ENCODE measurements at regions not wholly inside any gene's neighbourhood (a gene's known extent, or its start where the extent isn't known, plus 50 kb on each side); places are given as distances from the start of the nearest gene placed in this dataset.

DNA sequence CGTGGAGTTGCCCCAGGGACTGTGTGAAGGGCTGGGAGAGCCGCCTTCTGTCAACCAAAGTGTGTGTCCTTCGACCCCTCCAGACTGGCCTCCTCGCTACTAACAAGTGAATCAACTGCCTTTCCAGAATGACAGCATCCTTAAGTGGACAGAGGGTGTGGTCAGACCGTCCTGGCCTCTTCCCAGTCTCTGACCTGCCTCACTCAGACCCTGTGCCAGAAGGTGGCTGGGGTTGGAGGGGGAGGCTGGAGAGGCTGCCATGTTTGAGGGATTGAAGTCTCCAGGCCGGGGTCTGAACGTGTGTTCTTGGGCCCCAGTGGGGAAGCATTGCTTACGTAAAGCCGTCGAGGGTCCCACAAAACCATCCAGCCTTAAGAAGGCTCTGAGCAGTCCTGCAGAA, 389.3 kb upstream of the IRX4 start:
- no peaks in the 10 kb centered on the region for H3K4me1 Mint-ChIP-seq
- no peaks in the 10 kb centered on the region for H3K36me3 Mint-ChIP-seq (ENCODE audit: low read depth)
- H3K4me3 Mint-ChIP-seq: no peak overlapping the region
- peaks cover 36% of the 10 kb centered on the region for H3K27me3 Mint-ChIP-seq
- no peak overlapping the region for H3K27ac Mint-ChIP-seq
- ATAC-seq (no peak), DNase-seq (no peak)
- H3K9me3 ChIP-seq (ENCODE audit: control insufficient read depth, low read length, poor library complexity, severe bottlenecking): no peaks in the 10 kb centered on the region

DNA sequence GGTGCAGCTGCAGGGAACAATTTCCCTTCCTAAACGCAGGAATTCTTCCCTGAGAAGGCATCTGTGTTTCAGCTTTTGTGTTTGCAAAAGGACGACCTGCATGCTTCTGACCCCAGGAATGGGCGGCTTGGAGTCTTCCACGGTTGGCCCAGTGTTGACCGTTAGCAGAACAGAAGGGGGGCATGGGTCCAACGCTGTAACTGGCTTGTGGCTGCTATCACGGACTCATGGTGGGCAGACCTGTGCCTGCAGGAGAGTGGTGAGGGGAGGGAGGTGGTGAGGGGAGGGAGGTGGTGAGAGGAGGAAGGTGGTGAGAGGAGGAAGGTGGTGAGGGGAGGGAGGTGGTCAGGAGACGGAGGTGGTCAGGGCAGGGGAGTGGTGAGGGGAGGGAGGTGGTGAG, 388.6 kb upstream of the IRX4 start:
- ATAC-seq (no peak), DNase-seq (no peak)
- Mint-ChIP-seq H3K36me3 (ENCODE audit: low read depth) (no peaks in the 10 kb centered on the region), H3K4me1 (no peaks in the 10 kb centered on the region), H3K27ac (no peak overlapping the region), H3K27me3 (peaks cover 39% of the 10 kb centered on the region), H3K4me3 (no peak overlapping the region)
- no peaks in the 10 kb centered on the region for H3K9me3 ChIP-seq (ENCODE audit: control insufficient read depth, low read length, poor library complexity, severe bottlenecking)

DNA sequence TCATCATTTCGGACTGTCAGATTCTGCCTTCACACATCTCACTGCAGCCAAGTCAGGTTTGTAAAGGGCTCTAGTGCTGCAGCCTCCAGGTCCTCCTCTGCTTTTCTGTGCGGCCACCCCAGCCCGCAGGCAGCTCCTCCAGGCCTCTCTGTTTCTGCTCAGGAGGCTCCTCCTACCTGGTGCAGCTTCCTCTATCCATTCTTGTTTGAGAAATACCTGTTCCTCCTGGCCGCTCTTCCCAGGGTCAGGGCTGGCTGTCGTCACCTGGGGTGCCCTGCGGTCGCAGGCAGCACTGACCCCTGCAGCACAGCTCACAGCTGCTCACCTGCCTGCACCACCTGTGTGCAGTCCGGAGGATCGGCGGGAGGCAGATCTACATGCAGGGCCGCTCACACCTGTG, 387.7 kb upstream of the IRX4 start:
- Mint-ChIP-seq H3K4me1 (no peaks in the 10 kb centered on the region), H3K27me3 (peaks cover 36% of the 10 kb centered on the region), H3K27ac (no peak overlapping the region), H3K36me3 (ENCODE audit: low read depth) (no peaks in the 10 kb centered on the region), H3K4me3 (no peak overlapping the region)
- ATAC-seq (no peak), DNase-seq (no peak)
- H3K9me3 ChIP-seq (ENCODE audit: control insufficient read depth, low read length, poor library complexity, severe bottlenecking): no peaks in the 10 kb centered on the region

DNA sequence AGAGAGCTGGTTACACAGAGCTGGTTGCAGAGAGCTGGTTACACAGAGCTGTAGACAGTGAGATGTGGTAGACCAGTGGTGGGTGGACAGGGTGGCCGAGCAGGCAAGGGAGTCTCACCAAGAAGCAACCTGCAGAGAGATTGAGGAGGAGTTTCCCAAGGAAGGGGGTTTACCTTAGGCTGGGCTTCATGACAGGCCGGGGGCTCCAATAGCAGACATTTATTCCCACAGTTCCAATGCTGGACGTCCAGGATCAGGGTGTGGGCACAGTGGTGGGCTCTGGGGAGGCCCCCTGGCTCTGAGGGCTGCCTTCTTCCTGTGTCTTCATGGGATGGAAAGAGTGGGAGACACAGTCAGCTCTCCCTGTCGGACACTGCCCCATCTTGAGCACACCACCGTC, 386.9 kb upstream of the IRX4 start:
- ATAC-seq (no peak), DNase-seq (no peak)
- Mint-ChIP-seq H3K27me3 (peaks cover 32% of the 10 kb centered on the region), H3K27ac (no peak overlapping the region), H3K36me3 (ENCODE audit: low read depth) (no peaks in the 10 kb centered on the region), H3K4me3 (no peak overlapping the region), H3K4me1 (no peaks in the 10 kb centered on the region)
- no peaks in the 10 kb centered on the region for H3K9me3 ChIP-seq (ENCODE audit: control insufficient read depth, low read length, poor library complexity, severe bottlenecking)

DNA sequence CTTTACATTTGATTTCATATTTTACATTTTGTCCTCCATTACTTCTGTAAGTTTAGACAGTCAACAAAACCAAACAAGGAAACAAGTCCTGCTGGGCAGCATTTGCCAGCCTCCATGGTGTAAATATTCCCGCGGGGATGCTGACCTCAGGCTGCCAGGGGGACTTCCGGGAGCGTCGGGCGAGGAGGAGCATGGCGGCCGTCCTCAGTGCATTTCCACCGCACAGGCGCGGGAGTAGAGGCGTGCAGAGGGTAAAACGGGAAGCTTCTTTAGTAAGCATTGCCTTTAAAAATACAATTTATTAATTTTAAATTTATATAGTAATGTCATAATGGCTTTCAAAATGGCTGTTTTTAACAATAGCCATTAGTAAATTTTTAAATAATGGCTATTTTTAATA, 385.3 kb upstream of the IRX4 start:
- no peaks in the 10 kb centered on the region for H3K36me3 Mint-ChIP-seq (ENCODE audit: low read depth)
- H3K4me3 Mint-ChIP-seq: no peak overlapping the region
- H3K9me3 ChIP-seq (ENCODE audit: control insufficient read depth, low read length, poor library complexity, severe bottlenecking): no peaks in the 10 kb centered on the region
- peaks cover 24% of the 10 kb centered on the region for H3K27me3 Mint-ChIP-seq
- H3K27ac Mint-ChIP-seq: no peak overlapping the region
- DNase-seq (no peak), ATAC-seq (no peak)
- H3K4me1 Mint-ChIP-seq: no peaks in the 10 kb centered on the region

DNA sequence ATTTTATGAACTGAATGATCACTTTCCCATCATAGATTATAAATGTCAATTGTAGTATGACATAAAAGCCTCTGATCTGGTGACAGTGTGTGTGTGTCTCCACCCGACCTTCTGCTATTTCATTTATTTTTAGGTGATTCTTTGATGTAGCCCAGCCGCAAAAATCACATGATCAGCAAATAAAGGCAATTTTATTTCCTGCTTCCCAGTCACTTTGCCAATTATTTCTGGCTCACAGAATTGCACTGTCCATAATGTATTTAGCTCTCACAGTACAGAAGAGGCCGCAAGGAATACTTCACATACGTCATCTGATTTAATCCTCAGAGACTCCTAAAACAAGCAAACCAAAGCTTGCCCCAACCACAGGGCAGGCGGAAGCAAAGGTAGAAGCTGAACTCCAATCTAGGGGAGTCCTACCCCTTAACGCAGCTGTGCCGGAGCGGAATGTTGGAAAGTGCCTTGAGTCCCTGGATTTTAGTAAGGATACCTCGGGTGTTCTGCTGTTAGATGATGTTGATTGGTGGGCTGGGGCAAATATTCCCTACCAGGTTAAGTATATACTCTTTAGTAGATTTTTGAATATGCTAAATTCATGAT, 384.0 kb upstream of the IRX4 start:
- H3K9me3 ChIP-seq (ENCODE audit: control insufficient read depth, low read length, poor library complexity, severe bottlenecking): no peaks in the 10 kb centered on the region
- no peak overlapping the region for H3K4me3 Mint-ChIP-seq
- H3K27me3 Mint-ChIP-seq: peaks cover 17% of the 10 kb centered on the region
- no peaks in the 10 kb centered on the region for H3K36me3 Mint-ChIP-seq (ENCODE audit: low read depth)
- DNase-seq (no peak), ATAC-seq (no peak)
- H3K4me1 Mint-ChIP-seq: no peaks in the 10 kb centered on the region
- no peak overlapping the region for H3K27ac Mint-ChIP-seq

DNA sequence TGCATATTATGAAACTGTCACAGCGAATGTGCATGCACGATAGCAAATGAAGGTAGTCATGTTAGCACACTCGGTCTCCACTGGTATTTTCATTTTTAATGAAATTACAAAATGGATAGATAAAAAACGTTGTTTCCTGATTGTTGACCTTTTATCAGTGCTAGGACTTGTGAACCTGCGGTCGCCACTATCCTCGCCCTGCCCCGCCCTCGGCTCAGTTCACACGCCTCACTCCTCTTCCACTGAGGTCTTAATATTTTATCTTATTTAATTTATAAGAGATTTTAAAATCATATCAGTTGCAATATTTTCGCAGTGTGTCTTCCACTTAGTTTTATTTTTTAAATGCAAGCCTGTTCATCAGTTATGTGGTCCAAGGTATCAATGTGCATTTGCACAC, 382.6 kb upstream of the IRX4 start:
- no peak for DNase-seq
- H3K27me3 Mint-ChIP-seq: peaks cover 12% of the 10 kb centered on the region
- ATAC-seq: no peak
- H3K27ac Mint-ChIP-seq: no peak overlapping the region
- no peak overlapping the region for H3K4me3 Mint-ChIP-seq
- H3K4me1 Mint-ChIP-seq: no peaks in the 10 kb centered on the region
- no peaks in the 10 kb centered on the region for H3K36me3 Mint-ChIP-seq (ENCODE audit: low read depth)
- no peaks in the 10 kb centered on the region for H3K9me3 ChIP-seq (ENCODE audit: control insufficient read depth, low read length, poor library complexity, severe bottlenecking)

DNA sequence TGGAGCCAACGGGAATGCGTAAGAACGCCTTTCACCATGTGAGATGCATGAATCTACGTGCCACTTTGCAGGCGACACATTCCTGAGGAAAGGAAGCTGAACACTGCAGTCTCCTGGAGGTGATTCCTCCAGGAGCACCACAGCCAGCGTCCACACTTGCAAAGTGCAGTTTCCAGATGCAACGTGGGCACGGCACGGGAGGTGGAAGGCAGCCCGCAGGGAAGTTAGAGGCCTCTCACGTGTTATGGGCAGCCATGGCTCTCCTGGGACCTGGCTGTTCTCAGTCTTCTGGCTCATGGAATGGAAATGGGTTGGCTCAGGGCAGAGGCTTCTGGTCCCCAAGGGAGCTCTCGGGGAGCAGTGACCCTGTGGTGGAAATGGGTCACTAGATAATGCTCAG, 381.0 kb upstream of the IRX4 start:
- H3K4me1 Mint-ChIP-seq: no peaks in the 10 kb centered on the region
- no peak for ATAC-seq
- H3K27me3 Mint-ChIP-seq: peaks cover 5% of the 10 kb centered on the region
- H3K27ac Mint-ChIP-seq: no peak overlapping the region
- H3K4me3 Mint-ChIP-seq: no peak overlapping the region
- no peaks in the 10 kb centered on the region for H3K36me3 Mint-ChIP-seq (ENCODE audit: low read depth)
- H3K9me3 ChIP-seq (ENCODE audit: control insufficient read depth, low read length, poor library complexity, severe bottlenecking): no peaks in the 10 kb centered on the region
- DNase-seq: no peak

DNA sequence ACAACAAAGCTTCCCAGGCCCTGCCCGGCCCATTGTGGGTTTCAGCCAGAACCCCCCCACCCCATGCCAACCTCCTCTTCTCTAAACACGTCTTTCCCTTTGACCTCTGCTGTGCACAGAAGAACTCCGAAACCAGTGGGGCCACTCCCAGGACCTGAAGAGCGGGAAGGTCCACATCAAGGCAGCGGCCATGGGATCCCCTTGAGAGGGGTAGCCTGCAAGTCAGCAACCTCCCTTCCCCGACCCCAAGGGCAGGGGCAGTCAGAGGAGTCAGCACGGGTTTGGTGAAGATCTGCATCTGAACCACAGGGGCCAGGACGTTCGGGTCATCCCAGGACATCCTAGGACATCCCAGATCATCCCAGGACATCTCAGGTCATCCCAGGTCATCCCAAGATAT, 379.9 kb upstream of the IRX4 start:
- no peaks in the 10 kb centered on the region for H3K9me3 ChIP-seq (ENCODE audit: control insufficient read depth, low read length, poor library complexity, severe bottlenecking)
- DNase-seq (no peak), ATAC-seq (no peak)
- H3K4me3 Mint-ChIP-seq: no peak overlapping the region
- H3K4me1 Mint-ChIP-seq: no peaks in the 10 kb centered on the region
- H3K27me3 Mint-ChIP-seq: peaks cover 5% of the 10 kb centered on the region
- no peaks in the 10 kb centered on the region for H3K36me3 Mint-ChIP-seq (ENCODE audit: low read depth)
- no peak overlapping the region for H3K27ac Mint-ChIP-seq

DNA sequence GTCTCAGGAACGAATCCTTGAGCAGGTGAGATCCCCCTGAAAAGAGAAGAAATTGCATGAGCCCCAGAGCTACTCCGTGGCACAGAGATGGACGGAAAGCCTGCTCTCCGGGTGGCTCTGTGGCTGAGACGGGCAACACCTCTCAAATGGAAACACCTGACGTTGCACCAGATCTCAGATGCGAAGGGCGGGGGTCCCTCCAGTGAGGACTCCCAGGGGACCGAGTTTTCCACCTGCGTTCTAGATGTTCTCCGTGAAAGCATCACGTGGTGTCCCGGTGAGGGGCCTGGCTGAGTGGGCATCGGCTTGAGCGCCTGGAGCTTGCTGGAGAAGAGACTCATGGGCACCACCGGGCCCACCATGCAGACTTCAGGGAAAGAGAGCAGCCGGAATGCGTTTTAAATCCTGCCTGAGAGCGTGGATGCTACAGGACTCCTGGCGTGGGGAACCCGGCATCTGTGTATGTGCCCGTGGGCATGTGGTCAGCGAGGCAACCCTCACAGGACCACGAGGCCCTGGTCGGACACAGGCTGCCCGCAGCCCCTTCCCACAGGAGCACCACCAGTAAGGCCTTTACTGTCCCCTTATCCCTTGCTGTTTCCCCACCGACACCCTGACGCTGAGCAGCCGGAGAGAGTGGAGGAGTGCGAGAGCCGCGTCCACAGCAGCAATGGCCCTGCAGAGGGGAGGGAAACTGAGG, 378.4 kb upstream of the IRX4 start:
- no peak overlapping the region for H3K27ac Mint-ChIP-seq
- no peaks in the 10 kb centered on the region for H3K27me3 Mint-ChIP-seq
- no peak overlapping the region for H3K4me3 Mint-ChIP-seq
- no peak for DNase-seq
- no peak for ATAC-seq
- no peaks in the 10 kb centered on the region for H3K9me3 ChIP-seq (ENCODE audit: control insufficient read depth, low read length, poor library complexity, severe bottlenecking)
- no peaks in the 10 kb centered on the region for H3K4me1 Mint-ChIP-seq
- no peaks in the 10 kb centered on the region for H3K36me3 Mint-ChIP-seq (ENCODE audit: low read depth)

DNA sequence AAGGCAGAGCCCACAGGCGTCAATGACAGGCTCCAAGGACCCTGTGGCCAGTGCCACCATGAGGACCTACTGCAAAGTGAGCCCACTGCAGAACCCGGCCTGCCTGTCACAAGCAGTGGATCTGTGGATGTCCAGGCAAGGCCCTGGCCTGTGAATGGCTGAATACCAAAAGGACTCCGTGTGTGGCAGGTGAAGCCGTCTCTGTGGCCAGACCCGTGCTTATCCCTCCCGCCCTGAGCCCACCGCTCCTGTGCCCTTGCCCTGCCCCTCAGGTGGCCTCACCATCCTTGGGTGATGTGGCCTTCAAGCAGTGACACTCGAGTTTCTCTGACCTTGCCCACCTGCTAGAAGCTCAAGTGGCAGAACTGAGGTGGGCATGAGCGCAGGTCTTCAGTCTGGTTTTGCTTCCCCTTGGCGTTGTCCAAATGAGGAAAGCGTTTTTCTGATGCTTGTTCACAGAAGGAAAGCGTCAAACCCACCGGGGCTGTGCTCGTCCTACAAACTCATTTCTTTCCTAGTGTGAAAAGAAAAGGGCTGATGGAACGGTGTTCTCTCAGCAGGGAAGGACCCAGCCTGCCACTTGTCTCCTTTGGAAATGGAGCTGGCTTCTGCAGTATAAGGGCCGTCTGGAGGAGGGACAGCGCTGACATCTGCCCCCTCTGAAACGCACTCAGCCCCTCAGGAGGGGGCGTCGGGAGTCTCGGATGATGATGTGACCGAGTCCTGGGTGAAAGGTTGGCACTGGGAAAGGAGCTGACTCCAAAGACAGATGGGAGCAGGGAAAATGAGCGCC, 377.7 kb upstream of the IRX4 start:
- H3K27me3 Mint-ChIP-seq: no peaks in the 10 kb centered on the region
- no peak for DNase-seq
- H3K4me1 Mint-ChIP-seq: no peaks in the 10 kb centered on the region

DNA sequence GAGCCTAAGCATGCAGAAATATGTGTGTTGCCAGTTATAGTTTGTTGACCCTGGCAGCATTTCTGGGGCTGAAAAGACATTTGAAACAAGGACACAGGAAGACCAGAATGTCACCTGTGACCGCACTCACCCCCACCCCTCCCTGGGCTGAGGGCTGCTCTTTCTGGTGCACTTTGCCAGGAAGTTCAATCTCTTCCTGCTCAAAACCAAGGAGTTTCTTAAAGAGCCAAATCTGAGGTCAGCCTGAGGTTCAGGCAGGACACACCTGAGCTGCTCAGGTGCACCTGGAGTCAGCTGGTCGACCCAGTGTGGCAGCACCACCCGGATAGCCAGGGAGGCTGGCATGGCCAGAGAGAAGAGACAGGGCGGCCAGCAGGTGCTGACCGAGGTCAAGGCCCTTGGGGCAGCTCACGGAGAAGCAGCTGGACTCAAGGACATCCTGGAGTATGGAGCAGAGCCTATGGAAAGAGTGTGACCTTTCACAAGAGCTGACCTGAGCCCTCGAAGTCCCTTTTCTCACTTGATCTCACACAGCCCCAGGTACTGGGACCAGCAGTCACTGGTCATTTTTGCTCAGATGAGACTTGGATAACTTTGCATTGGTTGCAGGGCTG, 376.9 kb upstream of the IRX4 start:
- no peak for ATAC-seq
- Mint-ChIP-seq H3K36me3 (ENCODE audit: low read depth) (no peaks in the 10 kb centered on the region), H3K27me3 (no peaks in the 10 kb centered on the region), H3K4me3 (no peak overlapping the region), H3K4me1 (no peaks in the 10 kb centered on the region), H3K27ac (no peak overlapping the region)
- no peak for DNase-seq
- no peaks in the 10 kb centered on the region for H3K9me3 ChIP-seq (ENCODE audit: control insufficient read depth, low read length, poor library complexity, severe bottlenecking)

More for the DNA sequence above, 377.7 kb upstream of the IRX4 start:
- no peak for ATAC-seq
- no peaks in the 10 kb centered on the region for H3K9me3 ChIP-seq (ENCODE audit: control insufficient read depth, low read length, poor library complexity, severe bottlenecking)
- H3K36me3 Mint-ChIP-seq (ENCODE audit: low read depth): no peaks in the 10 kb centered on the region
- no peak overlapping the region for H3K4me3 Mint-ChIP-seq
- no peak overlapping the region for H3K27ac Mint-ChIP-seq

DNA sequence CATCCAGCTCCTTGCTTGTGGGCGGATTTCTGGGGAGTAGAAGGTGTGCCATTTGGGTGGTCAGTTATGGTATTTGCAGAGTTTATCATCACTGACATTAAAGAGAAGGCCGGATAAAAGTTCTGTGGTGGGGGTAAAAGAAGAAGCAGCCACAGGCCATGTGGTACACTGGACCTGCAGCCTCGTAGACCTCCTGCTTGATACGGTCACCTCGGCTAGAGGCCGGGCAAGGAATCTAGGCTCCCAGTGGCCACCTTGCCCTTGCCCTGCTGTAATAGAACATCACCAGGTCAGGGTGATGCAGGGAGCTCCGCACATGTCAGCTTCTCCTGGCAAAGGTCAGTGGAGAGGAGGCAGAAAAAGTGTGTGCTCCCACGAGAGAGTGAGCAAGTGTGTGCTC, 376.1 kb upstream of the IRX4 start:
- Mint-ChIP-seq H3K27me3 (no peaks in the 10 kb centered on the region), H3K4me1 (no peaks in the 10 kb centered on the region), H3K27ac (no peak overlapping the region), H3K36me3 (ENCODE audit: low read depth) (no peaks in the 10 kb centered on the region), H3K4me3 (no peak overlapping the region)
- no peaks in the 10 kb centered on the region for H3K9me3 ChIP-seq (ENCODE audit: control insufficient read depth, low read length, poor library complexity, severe bottlenecking)
- DNase-seq: no peak
- ATAC-seq: no peak

All from T-helper 17 cell (primary cell).